Muscle layer of colon (tissue), 2 donors: ENCODE measurements at regions not wholly inside any gene's neighbourhood (a gene's known extent, or its start where the extent isn't known, plus 50 kb on each side); places are given as distances from the start of the nearest gene placed in this dataset.

ENCODE experiments used
- H3K27ac ChIP-seq: one replicate; pipeline ENCODE4 v1.7.0; 2013; ENCODE audit warnings: low read depth, mild to moderate bottlenecking, low read length, moderate library complexity
- H3K27me3 ChIP-seq, 2 donors: one replicate each; pipeline ENCODE4 v1.7.0; 2013; ENCODE audit warnings: low read length in 2 of 2, mild to moderate bottlenecking in 2 of 2; ENCODE audit not compliant: insufficient read depth in 2 of 2, control insufficient read depth in 1 of 2
- H3K36me3 ChIP-seq: one replicate; pipeline ENCODE4 v1.7.0; 2013; ENCODE audit warnings: mild to moderate bottlenecking, low read length; ENCODE audit not compliant: insufficient read depth
- H3K4me1 ChIP-seq: one replicate; pipeline ENCODE4 v1.7.0; 2013; ENCODE audit warnings: mild to moderate bottlenecking, low read length; ENCODE audit not compliant: insufficient read depth
- H3K4me3 ChIP-seq, 2 donors: one replicate each; pipeline ENCODE4 v1.7.0; 2013; ENCODE audit warnings: low read length in 2 of 2, low read depth in 1 of 2, mild to moderate bottlenecking in 1 of 2, moderate library complexity in 1 of 2
- H3K9ac ChIP-seq: one replicate; pipeline ENCODE4 v1.7.0; 2013; ENCODE audit warnings: low read length
- H3K9me3 ChIP-seq: one replicate; pipeline ENCODE4 v1.7.0; 2013; ENCODE audit warnings: mild to moderate bottlenecking, low read length
- donor health status: abdominal sarcoma.
- donor health status: Adenocarcinoma of cecum.

DNA sequence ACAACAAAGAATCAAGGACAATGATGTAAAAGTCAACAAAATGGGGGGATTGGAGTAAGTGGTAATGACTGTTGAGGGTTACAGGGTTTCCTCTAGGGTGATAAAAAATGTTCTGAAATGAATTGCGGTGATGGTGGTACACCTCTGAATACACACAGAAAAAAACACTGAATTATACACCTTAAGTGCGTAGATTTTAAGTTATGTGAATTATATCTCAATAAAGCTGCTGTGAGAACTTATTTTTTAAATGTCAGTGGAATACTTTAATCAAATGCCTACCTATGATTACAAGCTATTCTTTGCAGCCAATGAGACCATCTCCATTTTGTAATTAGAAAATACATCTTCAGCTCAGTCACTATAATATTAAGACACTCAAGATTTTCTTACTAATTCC, 53.5 kb downstream of the ZNF608 start:
- no peaks in the 10 kb centered on the region for H3K9me3 ChIP-seq
- peaks cover 46% of the 10 kb centered on the region for H3K4me1 ChIP-seq
- H3K27ac ChIP-seq = no peak overlapping the region
- no peaks in the 10 kb centered on the region for H3K36me3 ChIP-seq
- H3K4me3 ChIP-seq = no peak overlapping the region
- H3K9ac ChIP-seq = no peak overlapping the region
- no peaks in the 10 kb centered on the region for H3K27me3 ChIP-seq

DNA sequence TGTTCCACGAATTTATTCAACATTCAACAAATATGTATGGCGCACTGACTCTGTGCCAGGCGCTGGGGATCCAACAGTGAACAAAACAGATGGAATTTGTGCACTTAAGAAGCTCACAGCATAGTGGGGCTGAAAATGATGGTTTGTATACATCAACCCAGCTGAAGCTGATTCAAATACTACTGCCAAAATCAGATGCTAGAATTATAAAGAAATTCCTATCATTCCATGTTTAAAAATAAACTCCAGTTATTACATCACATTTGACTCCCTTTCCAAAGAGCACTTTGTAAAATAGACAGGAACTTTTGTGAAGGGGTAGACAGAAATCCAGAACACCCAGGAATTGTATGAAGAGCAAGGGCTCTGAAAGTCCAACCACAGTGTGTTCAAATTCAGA, 54.1 kb downstream of the ZNF608 start:
- H3K4me3 ChIP-seq = no peak overlapping the region
- H3K27me3 ChIP-seq = no peaks in the 10 kb centered on the region
- H3K36me3 ChIP-seq = no peaks in the 10 kb centered on the region
- peaks cover 45% of the 10 kb centered on the region for H3K4me1 ChIP-seq
- H3K9ac ChIP-seq = no peak overlapping the region
- H3K9me3 ChIP-seq = no peaks in the 10 kb centered on the region
- no peak overlapping the region for H3K27ac ChIP-seq

DNA sequence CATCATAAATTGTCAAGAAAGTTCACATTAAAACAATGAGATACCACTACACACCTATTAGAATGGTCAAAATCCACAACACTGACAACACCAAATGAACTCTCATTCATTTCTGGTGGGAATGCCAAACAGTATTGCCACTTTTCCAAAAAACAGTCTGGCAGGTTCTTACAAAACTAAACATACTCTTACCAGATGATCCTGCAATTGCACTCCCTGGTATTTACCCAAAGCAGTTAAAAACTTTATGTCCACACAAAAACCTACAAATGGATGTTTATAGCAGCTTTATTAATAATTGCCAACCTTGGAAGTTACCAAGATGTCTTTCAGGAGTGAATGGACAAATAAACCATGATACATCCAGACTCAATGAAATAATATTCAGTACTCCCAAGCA, 56.8 kb downstream of the ZNF608 start:
- no peak overlapping the region for H3K27ac ChIP-seq
- H3K4me1 ChIP-seq = peaks cover 58% of the 10 kb centered on the region
- H3K9me3 ChIP-seq = no peaks in the 10 kb centered on the region
- no peak overlapping the region for H3K4me3 ChIP-seq
- H3K36me3 ChIP-seq = no peaks in the 10 kb centered on the region
- no peaks in the 10 kb centered on the region for H3K27me3 ChIP-seq
- H3K9ac ChIP-seq = no peak overlapping the region

DNA sequence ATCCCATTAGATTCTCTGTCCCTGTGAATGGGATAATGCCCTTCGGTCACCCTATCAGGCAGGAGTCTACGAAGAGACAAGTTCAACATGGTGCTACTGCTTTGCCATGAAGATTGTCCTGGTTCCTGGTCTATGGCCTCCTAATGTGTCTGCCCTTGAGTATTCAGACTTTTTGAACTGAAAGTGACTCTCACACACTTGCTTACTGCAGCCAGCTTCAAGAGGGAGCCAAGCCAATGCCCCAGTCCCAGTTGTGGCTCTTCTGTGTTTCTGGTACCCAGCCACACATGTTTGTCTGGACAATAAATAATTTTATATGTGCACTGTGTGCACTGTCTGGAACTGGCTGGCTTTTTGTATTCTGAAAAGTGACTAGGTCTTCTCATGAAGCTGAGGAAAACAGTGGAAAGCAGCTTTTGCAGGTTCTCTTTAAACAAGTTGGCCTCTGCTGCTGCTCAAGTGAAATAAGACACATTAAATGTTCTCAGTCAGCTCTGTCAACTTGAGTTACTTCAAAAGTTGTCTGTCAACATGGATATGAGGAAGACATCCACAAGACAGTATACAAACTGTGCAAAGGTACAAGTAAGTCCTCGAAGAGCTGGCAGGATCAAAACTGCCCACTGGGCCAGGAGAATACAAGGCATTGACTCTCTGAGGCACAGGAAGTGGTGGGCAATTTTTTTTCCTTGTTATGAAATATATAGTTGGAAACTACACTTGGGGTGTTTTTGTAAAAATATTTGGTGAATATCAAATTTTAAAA, 60.0 kb downstream of the ZNF608 start:
- Histone ChIP-seq H3K36me3 (no peaks in the 10 kb centered on the region), H3K4me3 (no peak overlapping the region), H3K9me3 (no peaks in the 10 kb centered on the region), H3K9ac (no peak overlapping the region), H3K27ac (peak overlapping the region; percentile 33), H3K4me1 (peaks cover 60% of the 10 kb centered on the region), H3K27me3 (no peaks in the 10 kb centered on the region)

DNA sequence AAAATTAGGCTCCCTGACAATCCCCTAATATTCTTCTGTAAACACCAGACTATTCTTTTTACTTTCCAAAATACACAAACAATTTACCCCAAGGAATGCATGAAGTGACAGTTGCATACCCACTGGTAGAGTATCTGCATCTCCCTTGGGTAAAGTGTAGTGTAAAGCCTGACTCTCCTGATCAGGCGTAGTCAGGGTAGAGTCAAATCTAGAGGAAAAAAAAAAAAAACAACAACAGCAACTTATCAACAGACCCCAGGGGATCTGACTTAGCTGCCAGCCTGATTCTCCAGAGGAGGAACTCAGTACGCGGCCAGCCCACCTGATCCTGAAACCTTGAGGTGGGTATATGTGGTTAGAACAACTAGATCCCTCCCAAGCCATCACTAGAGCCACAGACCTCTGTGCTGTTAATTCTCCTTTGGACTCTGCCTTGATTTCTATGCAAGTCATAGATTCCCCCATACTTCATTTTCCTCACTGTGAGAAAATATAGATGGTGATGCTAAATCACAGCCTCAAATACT, 61.0 kb downstream of the ZNF608 start:
- Histone ChIP-seq H3K27me3 (no peaks in the 10 kb centered on the region), H3K27ac (peak overlapping the region; percentile 33), H3K9ac (no peak overlapping the region), H3K4me1 (peaks cover 60% of the 10 kb centered on the region), H3K9me3 (no peaks in the 10 kb centered on the region), H3K36me3 (no peaks in the 10 kb centered on the region), H3K4me3 (no peak overlapping the region)

DNA sequence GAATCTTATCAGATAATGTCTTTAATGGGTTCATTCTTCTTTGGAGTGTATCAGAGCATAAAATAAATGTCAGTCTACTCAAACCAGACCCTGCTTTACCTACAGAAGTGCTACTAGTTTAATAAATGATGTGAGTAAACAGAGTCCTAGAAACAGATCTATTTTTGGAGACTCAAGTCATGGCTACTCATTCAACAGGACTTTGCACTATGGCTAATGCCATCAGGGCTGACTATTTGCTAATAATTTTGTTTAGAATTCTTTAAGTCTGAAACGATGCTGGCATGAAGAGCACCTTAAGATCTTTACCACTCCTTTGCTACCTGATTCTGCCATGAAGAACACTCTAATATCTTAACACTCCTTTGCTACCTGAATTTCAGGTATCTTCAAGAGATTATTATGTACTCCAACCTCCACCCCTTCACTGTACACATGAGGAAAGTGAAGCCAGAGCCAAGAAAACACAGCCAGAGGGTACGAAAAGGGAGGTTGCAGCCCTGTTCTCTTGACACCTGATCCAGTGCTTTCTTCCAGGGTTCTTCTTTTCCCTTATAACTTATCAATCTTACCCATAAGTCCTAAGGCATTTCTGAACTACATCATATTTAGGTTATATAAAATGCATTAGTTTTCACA, 62.4 kb downstream of the ZNF608 start:
- no peaks in the 10 kb centered on the region for H3K27me3 ChIP-seq
- H3K36me3 ChIP-seq = no peaks in the 10 kb centered on the region
- H3K4me3 ChIP-seq = no peak overlapping the region
- no peak overlapping the region for H3K27ac ChIP-seq
- no peak overlapping the region for H3K9ac ChIP-seq
- no peaks in the 10 kb centered on the region for H3K9me3 ChIP-seq
- peaks cover 55% of the 10 kb centered on the region for H3K4me1 ChIP-seq

DNA sequence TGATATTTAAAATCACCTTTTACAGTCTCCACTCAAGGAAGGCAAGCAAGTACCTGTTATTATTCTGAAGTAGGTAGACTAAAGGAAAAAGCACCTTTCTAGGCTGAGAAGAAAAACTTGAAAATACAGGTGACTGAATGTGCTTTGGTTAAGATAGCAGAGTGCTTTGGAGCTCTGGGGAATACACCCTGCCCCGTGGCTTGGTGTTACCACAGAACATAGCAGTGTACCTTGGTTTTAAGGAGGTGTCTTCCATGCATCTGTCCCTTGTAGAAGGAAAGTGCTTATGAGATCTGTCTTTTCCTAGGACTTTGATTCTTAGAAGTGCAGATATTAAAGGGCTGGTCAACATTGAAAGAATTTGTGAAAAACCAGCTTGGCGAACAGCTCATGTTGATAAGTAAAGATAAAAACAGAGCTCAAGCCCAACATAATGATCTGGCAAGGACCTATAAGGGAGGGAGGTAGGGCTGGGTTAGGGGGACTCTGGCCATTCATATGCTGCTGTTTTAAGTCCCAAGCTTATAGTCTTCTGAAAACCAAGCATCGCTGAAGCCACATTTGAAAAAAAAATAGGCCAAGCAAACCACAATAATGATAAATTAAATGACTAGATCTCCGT, 66.8 kb downstream of the ZNF608 start:
- H3K9ac ChIP-seq = no peak overlapping the region
- H3K36me3 ChIP-seq = no peaks in the 10 kb centered on the region
- H3K27ac ChIP-seq = peak overlapping the region; percentile 17
- no peaks in the 10 kb centered on the region for H3K9me3 ChIP-seq
- no peaks in the 10 kb centered on the region for H3K27me3 ChIP-seq
- H3K4me3 ChIP-seq = no peak overlapping the region
- H3K4me1 ChIP-seq = peaks cover 56% of the 10 kb centered on the region

DNA sequence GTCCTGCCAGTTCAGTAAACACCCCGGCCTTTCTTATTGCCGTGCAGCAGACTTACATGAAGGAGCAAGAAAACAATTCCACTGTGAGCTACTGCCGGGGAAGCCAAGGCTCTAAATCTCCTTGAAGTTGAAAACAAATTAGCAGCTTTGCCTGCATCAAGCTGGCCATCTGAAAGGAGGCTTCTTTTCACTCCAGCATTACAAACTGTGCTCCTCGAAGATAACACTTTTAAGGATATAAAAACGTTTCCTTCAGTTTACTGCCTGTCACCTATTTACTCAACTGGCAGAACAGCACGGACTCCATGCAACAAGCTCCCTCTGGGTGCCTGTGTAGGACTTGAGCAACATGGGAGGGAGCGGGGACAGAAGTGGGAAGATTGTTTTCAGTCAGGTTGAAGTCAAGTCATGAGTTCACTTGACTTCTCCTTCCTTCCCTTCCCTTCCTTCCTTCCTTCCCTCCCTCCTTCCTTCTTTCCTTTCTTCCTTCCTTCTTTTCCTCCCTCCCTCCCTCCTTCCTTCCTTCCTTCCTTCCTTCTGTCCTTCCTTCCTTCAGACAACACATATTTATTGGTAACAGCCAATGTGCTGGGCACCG, 67.4 kb downstream of the ZNF608 start:
- no peaks in the 10 kb centered on the region for H3K36me3 ChIP-seq
- H3K27me3 ChIP-seq = no peaks in the 10 kb centered on the region
- peak overlapping the region in 1 of 2 donors; percentile 36 for H3K4me3 ChIP-seq
- H3K9me3 ChIP-seq = no peaks in the 10 kb centered on the region
- no peak overlapping the region for H3K9ac ChIP-seq
- H3K27ac ChIP-seq = peak overlapping the region; percentile 65
- peaks cover 49% of the 10 kb centered on the region for H3K4me1 ChIP-seq

DNA sequence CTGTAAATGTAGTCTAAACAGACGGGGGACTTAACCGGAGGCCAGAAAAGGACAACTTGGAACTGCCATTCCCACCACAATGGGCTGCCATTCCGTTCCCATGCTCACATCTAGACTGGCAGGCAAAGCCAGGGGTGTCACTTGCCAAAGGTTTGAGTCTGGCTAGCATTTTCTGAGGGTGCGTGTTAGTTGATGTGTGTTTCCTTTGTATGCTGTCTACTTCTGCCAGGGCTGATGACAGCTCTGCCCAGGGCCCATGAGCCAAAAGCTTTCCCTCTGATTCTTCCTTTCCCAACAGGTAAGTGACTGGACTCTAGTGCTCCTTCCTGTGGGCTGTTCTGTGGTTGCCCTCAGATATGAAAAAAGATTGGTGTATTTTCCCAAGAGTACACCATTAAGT, 68.0 kb downstream of the ZNF608 start:
- Histone ChIP-seq H3K4me1 (peaks cover 44% of the 10 kb centered on the region), H3K4me3 (peak overlapping the region in 1 of 2 donors; percentile 36), H3K36me3 (no peaks in the 10 kb centered on the region), H3K9ac (no peak overlapping the region), H3K9me3 (no peaks in the 10 kb centered on the region), H3K27ac (peak overlapping the region; percentile 65), H3K27me3 (no peaks in the 10 kb centered on the region)

DNA sequence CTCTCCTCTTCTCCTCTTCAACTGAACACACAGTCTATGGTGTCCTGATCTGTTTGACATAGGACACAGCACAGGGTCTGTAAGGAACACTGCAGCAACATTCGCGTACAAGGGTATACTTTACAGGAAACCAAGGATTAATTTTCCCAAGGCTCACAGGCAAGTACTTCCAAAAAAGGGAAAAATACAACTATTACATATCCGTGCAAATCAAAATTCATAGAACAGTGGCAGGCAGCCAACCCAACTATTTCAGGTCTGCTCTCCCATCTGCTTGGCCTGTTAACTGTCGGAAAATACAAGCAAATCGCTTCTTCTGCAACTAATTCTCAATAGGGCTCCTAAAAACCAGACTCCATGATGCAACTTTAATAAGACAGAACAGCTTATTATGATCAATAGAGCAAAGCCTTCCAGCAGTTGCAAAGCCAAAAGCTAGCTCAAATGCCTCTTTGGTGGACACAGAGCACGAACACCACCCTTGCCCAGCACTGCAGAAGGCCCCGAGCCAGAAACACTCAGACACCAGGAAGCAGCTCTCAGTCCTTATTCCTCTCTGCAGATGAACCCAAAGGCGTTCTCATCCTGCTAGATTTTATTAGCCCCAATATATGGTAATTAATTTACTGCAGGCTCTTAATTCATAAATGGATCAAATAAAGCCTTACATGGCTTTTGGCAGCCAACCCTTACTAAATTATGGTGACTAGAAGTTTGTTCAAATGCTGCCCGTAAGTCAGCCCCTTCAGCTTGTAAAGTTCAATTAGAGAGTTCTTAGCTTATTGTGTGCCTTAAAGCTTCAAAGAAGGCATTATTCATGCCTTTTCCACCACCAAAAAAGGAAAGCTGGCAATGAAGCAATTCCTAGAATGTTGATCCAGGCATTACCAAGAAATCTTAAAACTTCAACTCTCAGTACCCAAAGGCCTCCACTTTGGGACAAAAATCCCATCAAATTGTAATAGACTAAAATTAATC, 68.8 kb downstream of the ZNF608 start:
- Histone ChIP-seq H3K27ac (peak overlapping the region; percentile 65), H3K9me3 (no peaks in the 10 kb centered on the region), H3K27me3 (no peaks in the 10 kb centered on the region), H3K9ac (no peak overlapping the region), H3K36me3 (no peaks in the 10 kb centered on the region), H3K4me3 (peak overlapping the region in 1 of 2 donors; percentile 36), H3K4me1 (peaks cover 50% of the 10 kb centered on the region)
